HG03039 (cell line): ENCODE measurements at regions not wholly inside any gene's neighbourhood (a gene's known extent, or its start where the extent isn't known, plus 50 kb on each side); places are given as distances from the start of the nearest gene placed in this dataset.
"Not testable (repeated sequence)": the region's sequence is repeated elsewhere in the genome, so short reads cannot be mapped to it uniquely, and the experiment has no call there.

Experiments used
- ATAC-seq: cut with Tn5 transposase; IDR thresholded peaks from one replicate; pipeline ENCODE4 v1.9.1; 2021; ENCODE audit warnings: mild to moderate bottlenecking, moderate library complexity; ENCODE audit not compliant: unreplicated experiment

- no peak for ATAC-seq
Observed at GRCh38 chr7:67463983-67464382, 467.4 kb downstream of the TYW1 start.

GRCh38 chr7:67466109-67466508 is 469.5 kb downstream of the TYW1 start:
- ATAC-seq: no peak

GRCh38 chr7:67470256-67470751 is 473.7 kb downstream of the TYW1 start:
- no peak for ATAC-seq

- ATAC-seq: no peak
Observed at GRCh38 chr7:67475293-67475692, 478.7 kb downstream of the TYW1 start.

GRCh38 chr7:67478066-67478465 is 481.4 kb downstream of the TYW1 start:
- no peak for ATAC-seq

- no peak for ATAC-seq
Observed at GRCh38 chr7:67484244-67484751, 487.7 kb downstream of the TYW1 start.

- ATAC-seq: no peak
Observed at GRCh38 chr7:67486401-67486800, 489.8 kb downstream of the TYW1 start.

- no peak for ATAC-seq
Observed at GRCh38 chr7:67487316-67487715, 490.7 kb downstream of the TYW1 start.

- no peak for ATAC-seq
Observed at GRCh38 chr7:67489881-67490280, 493.2 kb downstream of the TYW1 start.

- ATAC-seq: no peak
Observed at GRCh38 chr7:67493366-67493765, 496.7 kb downstream of the TYW1 start.

- ATAC-seq: no peak
Observed at GRCh38 chr7:67496589-67496988, 500.0 kb downstream of the TYW1 start.

GRCh38 chr7:67497914-67498313 is 501.3 kb downstream of the TYW1 start:
- not testable (repeated sequence) for ATAC-seq

- no peak for ATAC-seq
Observed at GRCh38 chr7:67502929-67503328, 506.3 kb downstream of the TYW1 start.

GRCh38 chr7:67505449-67505848 is 508.8 kb downstream of the TYW1 start:
- ATAC-seq: no peak

- no peak for ATAC-seq
Observed at GRCh38 chr7:67512481-67512880, 515.8 kb downstream of the TYW1 start.

- no peak for ATAC-seq
Observed at GRCh38 chr7:67518580-67518979, 521.9 kb downstream of the TYW1 start.

GRCh38 chr7:67519171-67519570 is 522.5 kb downstream of the TYW1 start:
- no peak for ATAC-seq

- ATAC-seq: no peak
Observed at GRCh38 chr7:67522504-67522903, 525.9 kb downstream of the TYW1 start.

GRCh38 chr7:67523713-67524112 is 527.1 kb downstream of the TYW1 start:
- ATAC-seq: no peak

GRCh38 chr7:67525588-67525987 is 529.0 kb downstream of the TYW1 start:
- ATAC-seq: no peak

GRCh38 chr7:67535241-67535989 is 538.8 kb downstream of the TYW1 start:
- no peak for ATAC-seq

GRCh38 chr7:67542916-67543315 is 546.3 kb downstream of the TYW1 start:
- no peak for ATAC-seq
